Gastroesophageal sphincter (tissue), 3 donors: ENCODE measurements at regions not wholly inside any gene's neighbourhood (a gene's known extent, or its start where the extent isn't known, plus 50 kb on each side); places are given as distances from the start of the nearest gene placed in this dataset.

Experiments used
- EP300 ChIP-seq: sonication (generic); formaldehyde crosslinking; IDR thresholded peaks from one replicate; pipeline ENCODE4 v1.6.1; 2017; ENCODE audit warnings: antibody characterized with exemption, mild to moderate bottlenecking
- POLR2A ChIP-seq, 2 donors: fragments of 450-650 bp; IDR thresholded peaks; one replicate each; pipeline ENCODE4 v1.6.1; 2017; ENCODE audit warnings: antibody characterized with exemption in 2 of 2, mild to moderate bottlenecking in 2 of 2, moderate library complexity in 1 of 2
- POLR2AphosphoS5 ChIP-seq: sonication (generic); formaldehyde crosslinking; IDR thresholded peaks from one replicate; pipeline ENCODE4 v1.6.1; 2017; ENCODE audit warnings: antibody characterized with exemption
- TF ChIP-seq, protein P1 (sequence below), 4 experiments: fragments of 200-600 bp in 2 of 4; fragments of 450-650 bp in 2 of 4; sonication (generic) in 1 of 4; IDR thresholded peaks; one replicate each; pipeline ENCODE4 v1.5.1; 2017 to 2019; ENCODE audit warnings: antibody characterized with exemption in 4 of 4, mild to moderate bottlenecking in 2 of 4, moderate library complexity in 2 of 4

DNA sequence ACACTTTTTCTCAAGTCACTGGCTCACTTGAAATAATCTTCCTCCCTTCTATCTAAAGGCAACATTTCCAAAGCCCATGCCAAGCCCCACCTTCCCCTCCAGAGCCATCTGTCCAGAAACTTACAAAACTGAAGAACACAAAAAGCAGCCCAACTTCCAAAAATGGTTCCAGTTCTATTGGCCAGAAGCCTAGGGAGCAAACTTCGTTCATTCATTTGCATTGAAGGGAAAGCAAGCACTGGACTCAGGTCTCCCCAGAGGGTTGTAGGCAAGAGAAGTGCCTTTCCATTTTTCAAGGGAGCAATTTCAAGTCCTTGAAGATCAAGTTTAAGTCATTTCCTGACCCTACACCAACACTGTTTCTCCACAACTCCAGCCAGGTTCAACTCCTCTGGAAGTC lies 585.0 kb downstream of the BCL11A start:
- TF ChIP-seq POLR2A (IDR thresholded peaks at IDR 0.05): no peak
- TF ChIP-seq, protein P1, sequence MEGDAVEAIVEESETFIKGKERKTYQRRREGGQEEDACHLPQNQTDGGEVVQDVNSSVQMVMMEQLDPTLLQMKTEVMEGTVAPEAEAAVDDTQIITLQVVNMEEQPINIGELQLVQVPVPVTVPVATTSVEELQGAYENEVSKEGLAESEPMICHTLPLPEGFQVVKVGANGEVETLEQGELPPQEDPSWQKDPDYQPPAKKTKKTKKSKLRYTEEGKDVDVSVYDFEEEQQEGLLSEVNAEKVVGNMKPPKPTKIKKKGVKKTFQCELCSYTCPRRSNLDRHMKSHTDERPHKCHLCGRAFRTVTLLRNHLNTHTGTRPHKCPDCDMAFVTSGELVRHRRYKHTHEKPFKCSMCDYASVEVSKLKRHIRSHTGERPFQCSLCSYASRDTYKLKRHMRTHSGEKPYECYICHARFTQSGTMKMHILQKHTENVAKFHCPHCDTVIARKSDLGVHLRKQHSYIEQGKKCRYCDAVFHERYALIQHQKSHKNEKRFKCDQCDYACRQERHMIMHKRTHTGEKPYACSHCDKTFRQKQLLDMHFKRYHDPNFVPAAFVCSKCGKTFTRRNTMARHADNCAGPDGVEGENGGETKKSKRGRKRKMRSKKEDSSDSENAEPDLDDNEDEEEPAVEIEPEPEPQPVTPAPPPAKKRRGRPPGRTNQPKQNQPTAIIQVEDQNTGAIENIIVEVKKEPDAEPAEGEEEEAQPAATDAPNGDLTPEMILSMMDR (IDR thresholded peaks at IDR 0.05): no peak
- no peak for TF ChIP-seq POLR2AphosphoS5
- no peak for TF ChIP-seq EP300
